Suprapubic skin (tissue), 4 donors: ENCODE measurements at regions not wholly inside any gene's neighbourhood (a gene's known extent, or its start where the extent isn't known, plus 50 kb on each side); places are given as distances from the start of the nearest gene placed in this dataset.
"Not testable (repeated sequence)": the region's sequence is repeated elsewhere in the genome, so short reads cannot be mapped to it uniquely, and the experiment has no call there.

Source experiments
- CTCF ChIP-seq, 2 donors: fragments of 200-600 bp in 1 of 2; fragments of 450-650 bp in 1 of 2; sonication (generic) in 1 of 2; IDR thresholded peaks; one replicate each; pipeline ENCODE4 v1.5.1; 2016 to 2019; ENCODE audit warnings: antibody characterized with exemption in 2 of 2, mild to moderate bottlenecking in 1 of 2, moderate library complexity in 1 of 2
- EP300 ChIP-seq: sonication (generic); formaldehyde crosslinking; IDR thresholded peaks from one replicate; pipeline ENCODE4 v1.6.1; 2017; ENCODE audit warnings: antibody characterized with exemption
- POLR2A ChIP-seq, 2 donors: fragments of 450-650 bp; IDR thresholded peaks; one replicate each; pipeline ENCODE4 v1.6.1; 2017; ENCODE audit warnings: antibody characterized with exemption in 2 of 2, mild to moderate bottlenecking in 2 of 2, moderate library complexity in 2 of 2
- POLR2AphosphoS5 ChIP-seq, 3 donors: sonication (generic); formaldehyde crosslinking; IDR thresholded peaks; one replicate each; pipeline ENCODE4 v1.6.1; 2017; ENCODE audit warnings: antibody characterized with exemption in 3 of 3

DNA sequence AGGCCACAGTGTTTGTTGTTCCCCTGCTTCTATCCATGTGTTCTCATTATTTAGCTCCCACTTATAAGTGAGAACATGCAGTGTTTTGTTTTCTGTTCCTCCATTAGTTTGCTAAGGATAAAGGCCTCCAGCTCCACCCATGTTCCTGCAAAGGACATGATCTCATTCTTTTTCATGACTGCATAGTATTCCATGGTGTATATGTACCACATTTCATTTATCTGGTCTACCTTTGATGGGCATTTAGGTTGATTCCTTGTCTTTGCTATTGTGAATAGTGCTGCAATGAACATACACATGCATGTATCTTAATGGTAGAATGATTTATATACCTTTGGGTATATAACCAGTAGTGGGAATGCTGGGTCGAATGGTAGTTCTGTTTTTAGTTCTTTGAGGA is 62.5 kb upstream of the HSPB3 start:
- TF ChIP-seq CTCF (IDR thresholded peaks at IDR 0.05); POLR2A (IDR thresholded peaks at IDR 0.05); POLR2AphosphoS5 (IDR thresholded peaks at IDR 0.05); EP300: not testable (repeated sequence)
